Gastrocnemius medialis (tissue), 4 donors: ENCODE measurements at regions not wholly inside any gene's neighbourhood (a gene's known extent, or its start where the extent isn't known, plus 50 kb on each side); places are given as distances from the start of the nearest gene placed in this dataset.

Source experiments
- ATAC-seq, 2 donors: fragments of 150-250 bp; one replicate each; pipeline ENCODE4 v1.9.1; 2016
- DNase-seq, 2 donors: peaks; one replicate each; pipeline ENCODE4 v3.0.0-alpha.2; 2019
- H3K27ac ChIP-seq, 4 donors: fragments of 200-600 bp; sonication (generic); 1 replicate in 1 of 4; 2 replicates in 3 of 4; pipeline ENCODE4 v1.5.1; 2016 to 2018; ENCODE audit warnings: mild to moderate bottlenecking in 2 of 4, moderate library complexity in 1 of 4
- H3K27me3 ChIP-seq, 3 donors: fragments of 200-600 bp; sonication (generic) in 2 of 3; 1 replicate in 1 of 3; 2 replicates in 2 of 3; pipeline versions ENCODE4 v1.5.1 to v1.6.0; 2016 to 2019; ENCODE audit warnings: mild to moderate bottlenecking in 1 of 3, moderate library complexity in 1 of 3
- H3K36me3 ChIP-seq, 2 donors: fragments of 200-600 bp; sonication (generic) in 1 of 2; one replicate each; pipeline ENCODE4 v1.5.1; 2017 to 2018
- H3K4me1 ChIP-seq, 2 donors: fragments of 200-600 bp; sonication (generic) in 1 of 2; one replicate each; pipeline ENCODE4 v1.5.1; 2016 to 2017; ENCODE audit warnings: mild to moderate bottlenecking in 2 of 2
- H3K4me3 ChIP-seq, 4 donors: fragments of 200-600 bp; sonication (generic) in 3 of 4; 1 replicate in 1 of 4; 2 replicates in 3 of 4; pipeline ENCODE4 v1.5.1; 2016 to 2019; ENCODE audit warnings: mild to moderate bottlenecking in 2 of 4
- H3K9me3 ChIP-seq, 3 donors: fragments of 200-600 bp; sonication (generic) in 2 of 3; 1 replicate in 1 of 3; 2 replicates in 2 of 3; pipeline ENCODE4 v1.5.1; 2016 to 2019
- CTCF ChIP-seq, 5 experiments: fragments of 450-650 bp in 3 of 5; fragments of 200-600 bp in 2 of 5; sonication (generic) in 2 of 5; IDR thresholded peaks in 4 of 5; conservative IDR thresholded peaks in 1 of 5; 1 replicate in 4 of 5; 2 replicates in 1 of 5; pipeline ENCODE4 v1.5.1; 2016 to 2019; ENCODE audit warnings: antibody characterized with exemption in 5 of 5, mild to moderate bottlenecking in 3 of 5, moderate library complexity in 3 of 5
- POLR2A ChIP-seq, 2 donors: fragments of 450-650 bp; IDR thresholded peaks; one replicate each; pipeline ENCODE4 v1.6.1; 2017; ENCODE audit warnings: antibody characterized with exemption in 2 of 2, mild to moderate bottlenecking in 2 of 2, moderate library complexity in 2 of 2
- in situ Hi-C, 4 donors: fragments of 200-750 bp; cut with MboI; loops; one replicate each; pipeline versions ENCODE4 v1.15.0 to v1.8.0; 2017; ENCODE audit warnings: low sequenced_read_pairs in 4 of 4
- intact Hi-C: fragments of 100-400 bp; cut with DNase I; formaldehyde crosslinking; loops from one replicate; pipeline ENCODE4 v1.15.1; 2023; ENCODE audit warnings: low total_unique reads

- DNase-seq (no peak), ATAC-seq (no peak)
- Histone ChIP-seq H3K4me1 (peaks cover 0 to 8% of the 10 kb centered on the region in 2 donors), H3K9me3 (no peaks in the 10 kb centered on the region), H3K27me3 (no peaks in the 10 kb centered on the region), H3K4me3 (no peak overlapping the region), H3K27ac (no peak overlapping the region), H3K36me3 (no peaks in the 10 kb centered on the region)
- in situ Hi-C loops (loop anchor here in 3 of 4 donors (5.0 to 25.0 kb wide), 3 partner anchors 108 to 413 kb away; partner anchors contain the start of gene PRIM2 (in 2 of the 3)), intact Hi-C loops (loop anchor here (2.0 kb wide), 3 partner anchors 117 to 421 kb away; partner anchors contain the start of gene PRIM2)
- TF ChIP-seq POLR2A (IDR thresholded peaks at IDR 0.05) (no peak), CTCF (IDR thresholded peaks at IDR 0.05 in 4 of 5, conservative IDR thresholded peaks at IDR 0.05 in 1 of 5) (no peak)
Measured at GRCh38 chr6:56904068-56904467, 50.8 kb upstream of the BEND6 start.

- TF ChIP-seq CTCF (IDR thresholded peaks at IDR 0.05 in 4 of 5, conservative IDR thresholded peaks at IDR 0.05 in 1 of 5): peak in 4 of 5 experiments; percentile 29 to 76 (median 59)
- no peak for TF ChIP-seq POLR2A (IDR thresholded peaks at IDR 0.05)
- H3K27me3 ChIP-seq: no peaks in the 10 kb centered on the region
- no peak for DNase-seq
- no peaks in the 10 kb centered on the region for H3K9me3 ChIP-seq
- peaks cover 0 to 8% of the 10 kb centered on the region in 2 donors for H3K4me1 ChIP-seq
- H3K4me3 ChIP-seq: no peak overlapping the region
- no peak overlapping the region for H3K27ac ChIP-seq
- no peak for ATAC-seq
- in situ Hi-C loops (loop anchor here in 3 of 4 donors (5.0 to 25.0 kb wide), 3 partner anchors 109 to 414 kb away; partner anchors contain the start of gene PRIM2 (in 2 of the 3)), intact Hi-C loops (no loop called here)
- no peaks in the 10 kb centered on the region for H3K36me3 ChIP-seq
Measured at GRCh38 chr6:56902641-56903464, 52.1 kb upstream of the BEND6 start.

- intact Hi-C loops: no loop called here
- H3K27ac ChIP-seq: no peak overlapping the region
Measured at GRCh38 chr6:56900784-56901183, 54.1 kb upstream of the BEND6 start.

GRCh38 chr6:56899753-56900152 lies 55.2 kb upstream of the BEND6 start:
- ATAC-seq (no peak), DNase-seq (no peak)
- intact Hi-C loops (no loop called here), in situ Hi-C loops (loop anchor here in 3 of 4 donors (5.0 to 25.0 kb wide), 3 partner anchors 113 to 418 kb away; partner anchors contain the start of gene PRIM2 (in 2 of the 3))
- Histone ChIP-seq H3K36me3 (no peaks in the 10 kb centered on the region), H3K9me3 (no peaks in the 10 kb centered on the region), H3K4me1 (peaks cover 0 to 8% of the 10 kb centered on the region in 2 donors), H3K27me3 (no peaks in the 10 kb centered on the region), H3K27ac (no peak overlapping the region), H3K4me3 (no peak overlapping the region)
- no peak for TF ChIP-seq CTCF (IDR thresholded peaks at IDR 0.05 in 4 of 5, conservative IDR thresholded peaks at IDR 0.05 in 1 of 5)
- no peak for TF ChIP-seq POLR2A (IDR thresholded peaks at IDR 0.05)

More at GRCh38 chr6:56900784-56901183, 54.1 kb upstream of the BEND6 start:
- TF ChIP-seq POLR2A (IDR thresholded peaks at IDR 0.05): no peak
- TF ChIP-seq CTCF (IDR thresholded peaks at IDR 0.05 in 4 of 5, conservative IDR thresholded peaks at IDR 0.05 in 1 of 5): no peak
- ATAC-seq (no peak), DNase-seq (no peak)
- in situ Hi-C loops: loop anchor here in 3 of 4 donors (5.0 to 25.0 kb wide), 3 partner anchors 112 to 417 kb away; partner anchors contain the start of gene PRIM2 (in 2 of the 3)
- no peak overlapping the region for H3K4me3 ChIP-seq
- peaks cover 0 to 8% of the 10 kb centered on the region in 2 donors for H3K4me1 ChIP-seq
- H3K9me3 ChIP-seq: no peaks in the 10 kb centered on the region
- no peaks in the 10 kb centered on the region for H3K27me3 ChIP-seq
- no peaks in the 10 kb centered on the region for H3K36me3 ChIP-seq
